Loucy (cell line): ENCODE measurements at regions not wholly inside any gene's neighbourhood (a gene's known extent, or its start where the extent isn't known, plus 50 kb on each side); places are given as distances from the start of the nearest gene placed in this dataset.

Experiments
- H2AFZ ChIP-seq: fragments of 200-600 bp; sonication (generic); 2 replicates; pipeline ENCODE4 v1.6.0; 2016; ENCODE audit warnings: antibody characterized with exemption, mild to moderate bottlenecking, low read length, moderate library complexity
- H3F3A ChIP-seq: fragments of 200-600 bp; 2 replicates; pipeline ENCODE4 v1.6.0; 2016; ENCODE audit warnings: antibody characterized with exemption, low read depth, mild to moderate bottlenecking
- H3K27me3 ChIP-seq: fragments of 200-600 bp; sonication (generic); 2 replicates; pipeline ENCODE4 v1.6.1; 2014; ENCODE audit warnings: low read length, mild to moderate bottlenecking; ENCODE audit not compliant: insufficient read depth, poor library complexity, severe bottlenecking
- H3K36me3 ChIP-seq: fragments of 200-600 bp; sonication (generic); 2 replicates; pipeline ENCODE4 v1.6.1; 2016; ENCODE audit warnings: low read length; ENCODE audit not compliant: insufficient read depth
- H3K4me1 ChIP-seq: fragments of 200-600 bp; sonication (generic); 2 replicates; pipeline ENCODE4 v1.5.1; 2014; ENCODE audit warnings: low read length, mild to moderate bottlenecking; ENCODE audit not compliant: insufficient read depth, poor library complexity, severe bottlenecking
- H3K4me2 ChIP-seq: fragments of 200-600 bp; sonication (generic); 2 replicates; pipeline ENCODE4 v1.6.0; 2014; ENCODE audit warnings: antibody characterized with exemption, low read length, low read depth, mild to moderate bottlenecking; ENCODE audit not compliant: poor library complexity, severe bottlenecking
- H3K4me3 ChIP-seq: fragments of 200-600 bp; sonication (generic); 2 replicates; pipeline ENCODE4 v1.5.1; 2014; ENCODE audit warnings: low read length, mild to moderate bottlenecking, mixed read lengths; ENCODE audit not compliant: poor library complexity, severe bottlenecking
- H3K79me2 ChIP-seq: fragments of 200-600 bp; sonication (generic); 2 replicates; pipeline ENCODE4 v1.6.1; 2014; ENCODE audit warnings: low read length; ENCODE audit not compliant: insufficient read depth
- H3K9ac ChIP-seq: fragments of 200-600 bp; sonication (generic); 2 replicates; pipeline ENCODE4 v1.6.0; 2014; ENCODE audit warnings: mild to moderate bottlenecking, low read depth, low read length, moderate library complexity; ENCODE audit not compliant: poor library complexity, severe bottlenecking
- H3K9me2 ChIP-seq: fragments of 200-600 bp; sonication (generic); replicated peaks from 2 replicates; pipeline ENCODE4 v1.6.1; 2016; ENCODE audit warnings: low read depth, low read length, mixed read lengths
- H3K9me3 ChIP-seq: fragments of 200-600 bp; sonication (generic); 2 replicates; pipeline ENCODE4 v1.6.1; 2014; ENCODE audit warnings: mild to moderate bottlenecking, antibody characterized with exemption, low read length, low read depth; ENCODE audit not compliant: insufficient read depth
- H4K20me1 ChIP-seq: fragments of 200-600 bp; sonication (generic); 2 replicates; pipeline ENCODE4 v1.6.0; 2014; ENCODE audit warnings: antibody characterized with exemption, low read length, mild to moderate bottlenecking; ENCODE audit not compliant: insufficient read depth, poor library complexity, severe bottlenecking
- CTCF ChIP-seq: fragments of 200-600 bp; sonication (generic); conservative IDR thresholded peaks from 2 replicates; pipeline ENCODE4 v1.5.1; 2014; ENCODE audit warnings: mild to moderate bottlenecking, antibody characterized with exemption, low read length
- EZH2phosphoT487 ChIP-seq: fragments of 200-600 bp; IDR thresholded peaks from 2 replicates; pipeline ENCODE4 v1.6.1; 2018; ENCODE audit warnings: antibody characterized with exemption, mild to moderate bottlenecking, moderate library complexity, borderline replicate concordance

- Histone ChIP-seq H3F3A (no peaks in the 10 kb centered on the region), H3K36me3 (no peaks in the 10 kb centered on the region), H2AFZ (no peak overlapping the region), H3K4me3 (no peak overlapping the region), H4K20me1 (no peaks in the 10 kb centered on the region), H3K4me1 (no peaks in the 10 kb centered on the region), H3K9ac (no peak overlapping the region), H3K4me2 (no peak overlapping the region), H3K27me3 (no peaks in the 10 kb centered on the region), H3K9me3 (no peaks in the 10 kb centered on the region), H3K9me2 (no peaks in the 10 kb centered on the region), H3K79me2 (no peaks in the 10 kb centered on the region)
- TF ChIP-seq EZH2phosphoT487 (no peak), CTCF (no peak)
Observed at GRCh38 chr2:12251121-12251520, 465.6 kb upstream of the TRIB2 start.

- no peaks in the 10 kb centered on the region for H3K9me2 ChIP-seq
- no peak overlapping the region for H3K9ac ChIP-seq
- no peaks in the 10 kb centered on the region for H3K79me2 ChIP-seq
- H3K36me3 ChIP-seq, result no peaks in the 10 kb centered on the region
- no peak overlapping the region for H2AFZ ChIP-seq
- no peaks in the 10 kb centered on the region for H3K4me1 ChIP-seq
- H4K20me1 ChIP-seq, result no peaks in the 10 kb centered on the region
- no peaks in the 10 kb centered on the region for H3K9me3 ChIP-seq
- no peaks in the 10 kb centered on the region for H3F3A ChIP-seq
- H3K27me3 ChIP-seq, result no peaks in the 10 kb centered on the region
- TF ChIP-seq CTCF (no peak), EZH2phosphoT487 (no peak)
- no peak overlapping the region for H3K4me3 ChIP-seq
- no peak overlapping the region for H3K4me2 ChIP-seq
Observed at GRCh38 chr2:12251749-12252148, 465.0 kb upstream of the TRIB2 start.

GRCh38 chr2:12253167-12253778 lies 463.5 kb upstream of the TRIB2 start:
- no peaks in the 10 kb centered on the region for H3K9me3 ChIP-seq
- no peaks in the 10 kb centered on the region for H3K9me2 ChIP-seq
- no peak for TF ChIP-seq EZH2phosphoT487
- no peak for TF ChIP-seq CTCF
- H3K79me2 ChIP-seq, result no peaks in the 10 kb centered on the region
- H3K36me3 ChIP-seq, result no peaks in the 10 kb centered on the region
- no peak overlapping the region for H3K4me3 ChIP-seq
- no peaks in the 10 kb centered on the region for H3K4me1 ChIP-seq
- H3K9ac ChIP-seq, result no peak overlapping the region
- H3F3A ChIP-seq, result no peaks in the 10 kb centered on the region
- no peak overlapping the region for H2AFZ ChIP-seq
- no peaks in the 10 kb centered on the region for H4K20me1 ChIP-seq
- no peak overlapping the region for H3K4me2 ChIP-seq
- H3K27me3 ChIP-seq, result no peaks in the 10 kb centered on the region
